Fibroblast of the conjunctiva (primary cell): ENCODE measurements at regions not wholly inside any gene's neighbourhood (a gene's known extent, or its start where the extent isn't known, plus 50 kb on each side); places are given as distances from the start of the nearest gene placed in this dataset.

Source experiments
- DNase-seq: peaks from one replicate; pipeline ENCODE4 v3.0.0-alpha.2; 2010; ENCODE audit warnings: low read depth

GRCh38 chr5:14017904-14018303, 73.4 kb upstream of the DNAH5 start:
- DNase-seq: no peak

- DNase-seq: no peak
These were observed 72.1 kb upstream of the DNAH5 start for GRCh38 chr5:14016549-14016948.

GRCh38 chr5:14011089-14012020, 66.9 kb upstream of the DNAH5 start:
- peak; percentile 80 for DNase-seq

- no peak for DNase-seq
These were observed 65.1 kb upstream of the DNAH5 start for GRCh38 chr5:14009575-14009974.

GRCh38 chr5:14008819-14009311, 64.4 kb upstream of the DNAH5 start:
- DNase-seq: no peak

GRCh38 chr5:14006823-14007520, 62.5 kb upstream of the DNAH5 start:
- DNase-seq: no peak

GRCh38 chr5:14004598-14005394, 60.3 kb upstream of the DNAH5 start:
- peak; percentile 33 for DNase-seq

- no peak for DNase-seq
These were observed 59.4 kb upstream of the DNAH5 start for GRCh38 chr5:14003936-14004335.

GRCh38 chr5:14003513-14003912, 59.0 kb upstream of the DNAH5 start:
- DNase-seq: no peak

- no peak for DNase-seq
These were observed 53.8 kb upstream of the DNAH5 start for GRCh38 chr5:13998254-13998653.

- DNase-seq: no peak
These were observed 53.0 kb upstream of the DNAH5 start for GRCh38 chr5:13997514-13997913.

- no peak for DNase-seq
These were observed 50.2 kb upstream of the DNAH5 start for GRCh38 chr5:13994621-13995253.
